Coronary artery (tissue), 2 donors: ENCODE measurements at regions not wholly inside any gene's neighbourhood (a gene's known extent, or its start where the extent isn't known, plus 50 kb on each side); places are given as distances from the start of the nearest gene placed in this dataset.

Experiments
- DNase-seq: peaks from one replicate; pipeline ENCODE4 v3.0.0-alpha.2; 2017; ENCODE audit warnings: low spot score
- H3K27ac ChIP-seq, 2 donors: fragments of 200-600 bp; sonication (generic); one replicate each; pipeline ENCODE4 v1.5.1; 2016 to 2019
- H3K4me3 ChIP-seq: fragments of 200-600 bp; sonication (generic); 2 replicates; pipeline ENCODE4 v1.5.1; 2016; ENCODE audit warnings: mild to moderate bottlenecking, moderate library complexity
- TF ChIP-seq, protein P1 (sequence below): fragments of 200-600 bp; sonication (generic); IDR thresholded peaks from one replicate; pipeline ENCODE4 v1.5.1; 2019; ENCODE audit warnings: antibody characterized with exemption

DNA sequence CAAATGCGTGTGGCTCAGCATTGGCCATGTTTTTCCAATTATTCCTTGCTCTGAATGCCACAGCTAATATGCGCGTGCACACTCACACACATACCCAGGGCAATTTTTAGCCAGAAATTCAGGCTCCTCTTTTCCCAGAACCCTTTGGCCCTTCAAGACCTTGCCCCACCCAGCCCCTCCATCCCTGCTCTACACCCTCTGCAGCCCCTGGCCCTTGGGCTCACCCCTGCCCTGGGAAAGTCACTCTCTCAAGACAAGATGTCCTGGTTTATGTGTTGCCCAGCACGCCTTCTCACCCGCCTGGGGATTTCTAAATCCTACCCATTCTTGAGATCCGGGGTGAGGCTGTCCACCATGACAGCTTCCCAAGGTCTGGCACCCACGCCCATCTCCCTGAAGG lies 319.7 kb downstream of the CYP26B1 start:
- TF ChIP-seq, protein P1, sequence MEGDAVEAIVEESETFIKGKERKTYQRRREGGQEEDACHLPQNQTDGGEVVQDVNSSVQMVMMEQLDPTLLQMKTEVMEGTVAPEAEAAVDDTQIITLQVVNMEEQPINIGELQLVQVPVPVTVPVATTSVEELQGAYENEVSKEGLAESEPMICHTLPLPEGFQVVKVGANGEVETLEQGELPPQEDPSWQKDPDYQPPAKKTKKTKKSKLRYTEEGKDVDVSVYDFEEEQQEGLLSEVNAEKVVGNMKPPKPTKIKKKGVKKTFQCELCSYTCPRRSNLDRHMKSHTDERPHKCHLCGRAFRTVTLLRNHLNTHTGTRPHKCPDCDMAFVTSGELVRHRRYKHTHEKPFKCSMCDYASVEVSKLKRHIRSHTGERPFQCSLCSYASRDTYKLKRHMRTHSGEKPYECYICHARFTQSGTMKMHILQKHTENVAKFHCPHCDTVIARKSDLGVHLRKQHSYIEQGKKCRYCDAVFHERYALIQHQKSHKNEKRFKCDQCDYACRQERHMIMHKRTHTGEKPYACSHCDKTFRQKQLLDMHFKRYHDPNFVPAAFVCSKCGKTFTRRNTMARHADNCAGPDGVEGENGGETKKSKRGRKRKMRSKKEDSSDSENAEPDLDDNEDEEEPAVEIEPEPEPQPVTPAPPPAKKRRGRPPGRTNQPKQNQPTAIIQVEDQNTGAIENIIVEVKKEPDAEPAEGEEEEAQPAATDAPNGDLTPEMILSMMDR: no peak
- Histone ChIP-seq H3K4me3 (no peak overlapping the region), H3K27ac (no peak overlapping the region)
- peak; percentile 52 for DNase-seq

DNA sequence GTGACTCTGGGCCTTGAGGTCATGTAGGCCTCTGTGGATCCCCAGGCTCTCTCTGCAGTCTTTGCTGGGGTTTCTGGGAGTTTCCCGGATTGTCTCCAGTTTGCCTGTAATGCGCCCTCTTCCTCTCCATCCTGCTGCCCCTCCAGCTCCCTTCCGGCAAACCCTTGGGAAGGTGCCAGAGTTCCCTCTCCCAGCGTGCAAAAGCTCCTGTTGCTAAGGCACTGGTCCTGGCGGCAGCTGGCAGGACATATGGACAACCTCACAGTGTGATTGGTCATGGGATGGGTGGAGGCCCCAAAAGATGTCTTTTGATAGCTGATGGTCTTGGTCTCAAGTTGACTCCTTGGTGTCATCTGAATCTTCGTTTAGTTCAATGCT lies 320.1 kb downstream of the CYP26B1 start:
- Histone ChIP-seq H3K27ac (no peak overlapping the region), H3K4me3 (no peak overlapping the region)
- no peak for DNase-seq
- TF ChIP-seq, protein P1: no peak

DNA sequence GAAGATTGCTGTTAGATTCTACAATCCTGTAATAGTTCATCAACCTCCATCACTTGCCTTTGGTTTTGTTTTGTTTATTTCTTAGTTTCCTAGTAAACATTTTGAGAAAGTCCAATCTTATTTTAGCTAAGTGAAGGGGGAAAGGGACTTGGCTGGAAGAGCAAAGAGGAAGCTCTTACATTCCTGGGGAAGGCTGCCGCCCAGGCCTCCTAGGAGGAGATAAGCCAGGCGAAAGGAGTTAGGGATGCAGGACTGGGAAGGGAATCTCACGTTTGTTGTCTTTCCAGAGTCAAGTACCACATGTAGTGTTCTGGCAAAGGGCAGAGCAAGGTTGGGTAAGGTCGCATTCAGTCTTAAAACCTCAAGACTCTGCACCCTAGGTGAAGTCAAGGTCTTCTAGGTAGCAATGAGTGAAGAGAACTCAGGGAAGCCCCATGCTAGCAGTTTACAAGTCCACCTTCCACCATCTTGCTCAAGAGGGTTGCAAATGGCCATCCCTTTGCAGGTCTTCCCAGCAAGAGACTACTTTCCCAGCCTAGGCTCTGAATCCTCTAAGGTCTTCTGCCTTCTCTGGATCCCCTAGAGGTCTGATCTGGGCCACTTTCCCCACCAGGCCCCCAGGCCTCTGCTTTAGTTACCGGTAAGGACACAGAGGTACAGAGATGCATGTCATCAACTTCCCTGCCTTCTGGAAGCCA lies 320.7 kb downstream of the CYP26B1 start:
- peak; percentile 35 for DNase-seq
- no peak overlapping the region for H3K27ac ChIP-seq
- TF ChIP-seq, protein P1: no peak
- no peak overlapping the region for H3K4me3 ChIP-seq

DNA sequence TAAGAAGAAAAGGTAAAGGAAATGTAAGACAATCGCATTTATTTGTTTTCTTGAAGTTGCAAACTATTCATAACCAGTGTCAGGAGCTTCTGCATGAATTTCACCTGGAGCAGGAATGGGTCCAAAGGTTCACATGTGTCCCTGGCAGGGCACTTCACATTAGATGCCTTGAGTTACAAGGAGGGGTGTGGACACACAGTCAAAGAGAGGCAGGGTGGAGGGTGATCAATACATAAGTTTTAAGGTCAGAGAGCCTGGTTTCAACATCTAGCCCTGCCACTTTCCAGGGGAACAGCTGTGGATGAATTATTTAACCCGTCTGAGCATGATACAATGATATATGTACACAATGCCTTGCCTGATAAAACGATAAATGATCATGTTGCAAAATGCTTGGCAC lies 321.4 kb downstream of the CYP26B1 start:
- Histone ChIP-seq H3K4me3 (no peak overlapping the region), H3K27ac (no peak overlapping the region)
- TF ChIP-seq, protein P1: no peak
- DNase-seq: no peak

DNA sequence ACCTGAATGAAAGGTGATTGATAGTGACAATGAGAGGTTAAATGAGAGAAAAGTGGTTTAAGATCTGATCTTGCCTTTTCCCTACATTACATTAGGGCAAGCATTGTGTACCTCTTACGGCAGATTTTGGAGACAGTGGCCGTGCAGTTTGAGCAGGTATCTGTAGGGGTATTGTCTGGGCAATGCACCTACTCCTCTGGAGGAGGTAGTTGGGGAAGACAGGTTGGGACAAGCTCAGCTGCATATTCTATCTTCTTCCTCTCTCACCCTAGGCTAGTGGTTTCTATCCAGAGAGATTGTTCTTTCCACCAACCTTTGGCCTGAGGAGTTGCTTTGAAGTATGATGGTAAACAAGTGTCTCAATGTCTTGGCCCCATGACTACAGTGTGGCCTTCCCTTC lies 323.2 kb downstream of the CYP26B1 start:
- Histone ChIP-seq H3K27ac (no peak overlapping the region), H3K4me3 (no peak overlapping the region)
- TF ChIP-seq, protein P1: no peak
- no peak for DNase-seq

DNA sequence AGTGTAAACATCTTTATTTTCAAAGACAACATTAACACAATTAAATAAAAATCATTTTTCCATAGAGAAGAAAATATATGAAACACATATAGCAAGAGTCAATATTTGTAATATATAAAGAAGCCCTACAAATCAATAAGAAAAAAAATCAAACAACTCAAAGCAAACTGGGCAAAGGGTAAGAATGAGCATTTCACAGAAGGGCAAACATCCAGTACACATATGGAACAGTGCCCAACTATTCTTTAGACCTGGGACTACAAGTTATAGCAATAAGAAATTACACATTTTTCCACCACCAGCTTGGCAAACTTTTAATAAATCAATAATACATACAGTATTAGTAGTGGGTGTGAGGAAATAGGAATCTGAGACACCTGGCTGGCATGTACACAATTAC lies 324.1 kb downstream of the CYP26B1 start:
- H3K27ac ChIP-seq: no peak overlapping the region
- no peak overlapping the region for H3K4me3 ChIP-seq
- TF ChIP-seq, protein P1: no peak
- DNase-seq: no peak

DNA sequence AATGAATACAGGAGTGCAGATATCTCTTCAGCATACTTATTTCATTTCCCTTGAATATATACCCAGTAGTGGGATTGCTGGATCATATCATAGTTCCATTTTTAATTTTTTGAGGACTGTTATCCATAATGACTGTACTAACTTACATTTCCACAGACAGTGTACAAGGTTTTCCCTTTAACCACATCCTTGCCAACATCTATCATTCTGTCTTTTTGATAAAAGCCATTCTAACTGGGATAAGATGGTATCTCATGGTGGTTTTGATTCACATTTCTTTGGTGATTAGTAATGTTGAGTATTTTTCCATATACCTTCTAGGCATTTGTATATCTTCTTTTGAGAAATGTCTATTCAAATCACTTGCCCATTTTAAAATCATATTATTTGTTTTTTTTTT lies 325.2 kb downstream of the CYP26B1 start:
- no peak overlapping the region for H3K27ac ChIP-seq
- DNase-seq: no peak
- H3K4me3 ChIP-seq: no peak overlapping the region
- TF ChIP-seq, protein P1: no peak
